ENCODE measurements at regions not wholly inside any gene's neighbourhood (a gene's known extent, or its start where the extent isn't known, plus 50 kb on each side); places are given as distances from the start of the nearest gene placed in this dataset.

DNA sequence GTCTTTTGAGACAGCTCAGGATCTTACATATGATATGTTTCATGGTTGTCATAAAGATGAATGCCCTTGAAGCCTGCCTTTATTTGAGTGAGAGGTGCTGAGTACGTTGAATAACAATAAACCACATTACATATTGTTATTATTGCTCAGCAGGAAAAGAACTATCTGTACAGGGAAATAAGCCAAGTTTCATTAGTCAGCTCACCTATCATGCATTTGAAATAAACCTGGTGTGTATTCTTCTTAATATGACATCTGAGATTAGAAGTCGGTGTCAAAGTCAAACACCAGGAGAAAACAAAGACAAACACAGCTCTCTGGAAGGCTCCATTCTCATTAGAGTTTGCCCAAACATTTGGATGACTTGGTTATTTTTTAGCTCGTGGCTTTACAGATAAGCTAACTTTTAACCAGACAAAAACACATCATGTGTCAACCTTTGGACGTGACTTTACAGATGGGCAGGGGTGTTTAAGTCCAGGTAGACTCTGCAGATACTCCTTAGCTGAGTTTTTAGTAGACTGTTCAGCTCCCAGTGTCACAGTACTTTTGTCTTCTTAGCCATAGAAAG lies 71.2 kb upstream of the AOAH start:
- TF ChIP-seq, protein P1, sequence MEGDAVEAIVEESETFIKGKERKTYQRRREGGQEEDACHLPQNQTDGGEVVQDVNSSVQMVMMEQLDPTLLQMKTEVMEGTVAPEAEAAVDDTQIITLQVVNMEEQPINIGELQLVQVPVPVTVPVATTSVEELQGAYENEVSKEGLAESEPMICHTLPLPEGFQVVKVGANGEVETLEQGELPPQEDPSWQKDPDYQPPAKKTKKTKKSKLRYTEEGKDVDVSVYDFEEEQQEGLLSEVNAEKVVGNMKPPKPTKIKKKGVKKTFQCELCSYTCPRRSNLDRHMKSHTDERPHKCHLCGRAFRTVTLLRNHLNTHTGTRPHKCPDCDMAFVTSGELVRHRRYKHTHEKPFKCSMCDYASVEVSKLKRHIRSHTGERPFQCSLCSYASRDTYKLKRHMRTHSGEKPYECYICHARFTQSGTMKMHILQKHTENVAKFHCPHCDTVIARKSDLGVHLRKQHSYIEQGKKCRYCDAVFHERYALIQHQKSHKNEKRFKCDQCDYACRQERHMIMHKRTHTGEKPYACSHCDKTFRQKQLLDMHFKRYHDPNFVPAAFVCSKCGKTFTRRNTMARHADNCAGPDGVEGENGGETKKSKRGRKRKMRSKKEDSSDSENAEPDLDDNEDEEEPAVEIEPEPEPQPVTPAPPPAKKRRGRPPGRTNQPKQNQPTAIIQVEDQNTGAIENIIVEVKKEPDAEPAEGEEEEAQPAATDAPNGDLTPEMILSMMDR (IDR thresholded peaks at IDR 0.05; ENCODE audit: low read depth, low read length), result no peak
- no peak for TF ChIP-seq EZH2phosphoT487 (IDR thresholded peaks at IDR 0.05; ENCODE audit: low read depth)

Data from OCI-LY3 (cell line).